Endothelial cell of umbilical vein (primary cell): ENCODE measurements at regions not wholly inside any gene's neighbourhood (a gene's known extent, or its start where the extent isn't known, plus 50 kb on each side); places are given as distances from the start of the nearest gene placed in this dataset.
"Not testable (repeated sequence)": the region's sequence is repeated elsewhere in the genome, so short reads cannot be mapped to it uniquely, and the experiment has no call there.

Source experiments
- BruUV-seq: library from RNA; stranded (reverse); fragments of 400-500 nt; replicated peaks from 2 replicates; lab custom pipeline; 2021; lab: Mats Ljungman, UMichigan
- CTCF ChIA-PET: fragments of 300-600, 350-600 bp; sonication (Branson Sonifier 250); formaldehyde crosslinking; loops from one replicate; lab custom pipeline; 2021; ENCODE audit warnings: antibody characterized with exemption, inconsistent platforms; lab: Charles Lee
- POLR2A ChIA-PET: fragments of 300-600, 350-600 bp; sonication (Branson Sonifier 250); formaldehyde crosslinking; loops from one replicate; lab custom pipeline; 2021; ENCODE audit warnings: antibody characterized with exemption, inconsistent platforms; lab: Charles Lee
- DNase-seq: peaks from one replicate; pipeline ENCODE4 v3.0.0-alpha.2; 2011; ENCODE audit warnings: low read depth, low spot score
- FAIRE-seq: peaks from 2 replicates; lab custom pipeline; 2011; peaks lifted over from hg19 to GRCh38; lab: Jason Lieb, UNC
- H2AFZ ChIP-seq: 2 replicates; pipeline ENCODE4 v1.6.0; 2012; ENCODE audit warnings: low read depth, low read length, control low read depth, inconsistent platforms
- H3K27ac ChIP-seq: 2 replicates; pipeline ENCODE4 v1.5.1; 2011; ENCODE audit warnings: low read depth, mild to moderate bottlenecking, control low read depth, low read length, moderate library complexity; ENCODE audit not compliant: insufficient read depth
- H3K27me3 ChIP-seq, 2 experiments: 2 replicates each; pipeline versions ENCODE4 v1.6.0 to v1.6.1; 2011; ENCODE audit warnings: low read length in 2 of 2, mixed read lengths in 1 of 2; ENCODE audit not compliant: control insufficient read depth in 2 of 2, insufficient read depth in 2 of 2
- H3K36me3 ChIP-seq, 2 experiments: 2 replicates in 1 of 2; 3 replicates in 1 of 2; pipeline ENCODE4 v1.5.1; 2011; ENCODE audit warnings: low read length in 2 of 2, mild to moderate bottlenecking in 1 of 2, moderate library complexity in 1 of 2; ENCODE audit not compliant: control insufficient read depth in 2 of 2, insufficient read depth in 2 of 2; ENCODE audit errors: extremely low read depth in 1 of 2
- H3K4me1 ChIP-seq: 3 replicates; pipeline ENCODE4 v1.5.1; 2011; ENCODE audit warnings: mild to moderate bottlenecking, low read length; ENCODE audit not compliant: control insufficient read depth, insufficient read depth; ENCODE audit errors: extremely low read depth
- H3K4me2 ChIP-seq: 2 replicates; pipeline ENCODE4 v1.6.1; 2011; ENCODE audit warnings: low read length, control low read depth, mixed read lengths; ENCODE audit not compliant: insufficient read depth
- H3K4me3 ChIP-seq, 3 experiments: fragments of 200-600 bp in 1 of 3; sonication (generic), shearing (Covaris generic) in 1 of 3; replicated peaks in 1 of 3; 2 replicates each; pipeline ENCODE4 v1.5.1; 2011 to 2016; ENCODE audit warnings: control low read depth in 3 of 3, low read length in 3 of 3, mild to moderate bottlenecking in 2 of 3, inconsistent platforms in 1 of 3, low read depth in 1 of 3, moderate library complexity in 1 of 3; ENCODE audit not compliant: insufficient read depth in 1 of 3
- H3K79me2 ChIP-seq: 2 replicates; pipeline ENCODE4 v1.6.0; 2012; ENCODE audit warnings: low read length, inconsistent platforms; ENCODE audit not compliant: control insufficient read depth, insufficient read depth
- H3K9ac ChIP-seq: replicated peaks from 2 replicates; pipeline ENCODE3; 2011; ENCODE audit warnings: low read length, control low read depth; ENCODE audit not compliant: insufficient read depth; ENCODE audit errors: extremely low read depth
- H3K9me1 ChIP-seq: replicated peaks from 3 replicates; pipeline ENCODE4 v1.6.0; 2011; ENCODE audit warnings: mild to moderate bottlenecking, low read length; ENCODE audit not compliant: control insufficient read depth, insufficient read depth; ENCODE audit errors: extremely low read depth
- H3K9me3 ChIP-seq: replicated peaks from 2 replicates; pipeline ENCODE4 v1.5.1; 2012; ENCODE audit warnings: low read length, inconsistent platforms; ENCODE audit not compliant: control insufficient read depth, insufficient read depth
- H4K20me1 ChIP-seq: replicated peaks from 2 replicates; pipeline ENCODE3; 2011; ENCODE audit warnings: mild to moderate bottlenecking, low read length; ENCODE audit not compliant: control insufficient read depth, insufficient read depth; ENCODE audit errors: extremely low read depth
- CTCF ChIP-seq, 2 donors: IDR thresholded peaks; 1 replicate in 1 of 2; 2 replicates in 1 of 2; pipeline ENCODE4 v1.5.1; 2011; ENCODE audit warnings: low read length in 2 of 2, mild to moderate bottlenecking in 2 of 2, moderate library complexity in 2 of 2, control low read depth in 1 of 2, inconsistent platforms in 1 of 2, low read depth in 1 of 2; ENCODE audit not compliant: insufficient read depth in 1 of 2; ENCODE audit errors: extremely low read depth in 1 of 2
- EZH2 ChIP-seq: IDR thresholded peaks from 2 replicates; pipeline ENCODE4 v1.6.1; 2012; ENCODE audit warnings: borderline replicate concordance, low read depth, mild to moderate bottlenecking, moderate library complexity, low read length, inconsistent platforms; ENCODE audit not compliant: severe bottlenecking
- FOS ChIP-seq: IDR thresholded peaks from 2 replicates; pipeline ENCODE4 v1.6.1; 2011; ENCODE audit warnings: mild to moderate bottlenecking, low read length, moderate library complexity, borderline replicate concordance; ENCODE audit not compliant: insufficient read depth
- GATA2 ChIP-seq: IDR thresholded peaks from 2 replicates; pipeline ENCODE4 v1.7.0; 2011; ENCODE audit warnings: low read depth, mild to moderate bottlenecking, moderate library complexity, mixed read lengths, low read length; ENCODE audit not compliant: insufficient read length, insufficient read depth
- JUN ChIP-seq: IDR thresholded peaks from 2 replicates; pipeline ENCODE4 v1.6.1; 2011; ENCODE audit warnings: borderline replicate concordance, low read depth; ENCODE audit not compliant: insufficient read length, insufficient read depth
- MYC ChIP-seq: IDR thresholded peaks from one replicate; pipeline ENCODE4 v1.6.1; 2011; ENCODE audit warnings: mild to moderate bottlenecking, low read depth, low read length
- POLR2AphosphoS5 ChIP-seq: IDR thresholded peaks from 2 replicates; pipeline ENCODE4 v1.6.1; 2012; ENCODE audit warnings: low read depth, mild to moderate bottlenecking, control low read depth, low read length, moderate library complexity; ENCODE audit not compliant: insufficient read depth
- dilution Hi-C: fragments of 300-500 bp; cut with MboI; formaldehyde crosslinking; loops from one replicate; pipeline ENCODE4 v1.15.0; 2019; ENCODE audit warnings: low sequenced_read_pairs; ENCODE audit not compliant: extremely low pct_ligation_motif_present
- intact Hi-C: fragments of 100-400 bp; cut with micrococcal nuclease; formaldehyde crosslinking; loops from one replicate; pipeline ENCODE4 v1.10.0; 2022
- TF ChIP-seq, protein P1 (sequence below): IDR thresholded peaks from 2 replicates; pipeline ENCODE4 v1.6.1; 2011; ENCODE audit not compliant: insufficient read depth, insufficient read length

DNA sequence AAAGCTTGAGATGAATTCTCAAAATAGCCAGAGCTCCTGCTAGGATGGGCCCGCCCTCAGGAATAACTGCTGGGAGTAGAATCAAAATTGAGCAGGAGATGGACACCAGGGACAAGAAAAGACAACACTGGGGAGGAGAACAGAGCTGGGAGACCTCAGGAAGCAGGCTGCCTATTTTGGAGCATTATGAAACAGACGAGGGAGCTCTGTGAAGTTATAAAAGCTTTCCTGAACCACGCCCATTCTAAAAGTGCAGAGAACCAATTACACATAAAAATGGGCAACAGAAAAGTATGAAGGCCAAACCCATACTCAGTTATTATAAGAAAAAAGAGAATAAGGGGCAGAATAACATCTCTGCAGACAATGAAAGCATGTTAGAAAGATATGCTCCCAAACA is 213.9 kb upstream of the TRPC7 start:
- Histone ChIP-seq H2AFZ (peak overlapping the region; percentile 44), H3K9ac (no peak overlapping the region), H4K20me1 (no peaks in the 10 kb centered on the region), H3K9me3 (no peaks in the 10 kb centered on the region), H3K9me1 (no peaks in the 10 kb centered on the region), H3K4me3 (no peak overlapping the region), H3K79me2 (no peaks in the 10 kb centered on the region), H3K36me3 (no peaks in the 10 kb centered on the region), H3K27me3 (no peaks in the 10 kb centered on the region), H3K27ac (no peak overlapping the region), H3K4me2 (no peak overlapping the region), H3K4me1 (no peaks in the 10 kb centered on the region)
- no TSS peak for BruUV-seq
- ChIA-PET CTCF (interaction anchor here (1.1 to 1.5 kb wide), 2 partner anchors 77 to 191 kb away, joined by 3 to 4 read pairs; no protein-coding TSS in a partner anchor), POLR2A (no interaction called here)
- dilution Hi-C loops (no loop called here), intact Hi-C loops (no loop called here)
- no peak for DNase-seq
- FAIRE-seq, result no peak
- TF ChIP-seq, protein P1, sequence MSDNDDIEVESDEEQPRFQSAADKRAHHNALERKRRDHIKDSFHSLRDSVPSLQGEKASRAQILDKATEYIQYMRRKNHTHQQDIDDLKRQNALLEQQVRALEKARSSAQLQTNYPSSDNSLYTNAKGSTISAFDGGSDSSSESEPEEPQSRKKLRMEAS, result no peak
- TF ChIP-seq EZH2, result no peak
- TF ChIP-seq GATA2, result no peak
- TF ChIP-seq FOS, result no peak
- TF ChIP-seq CTCF (IDR thresholded peaks at IDR 0.05; ENCODE audit: extremely low read depth in 1 of 2, insufficient read depth in 1 of 2, low read depth in 1 of 2, low read length in 2 of 2), result no peak
- TF ChIP-seq JUN, result no peak
- no peak for TF ChIP-seq MYC
- TF ChIP-seq POLR2AphosphoS5, result no peak

- BruUV-seq, result not testable (repeated sequence)
These were observed 204.5 kb upstream of the TRPC7 start for GRCh38 chr5:136569875-136570274.

GRCh38 chr5:136565457-136565856 is 200.1 kb upstream of the TRPC7 start:
- intact Hi-C loops, dilution Hi-C loops, H3K4me1 ChIP-seq, H3K9ac ChIP-seq, H3K9me1 ChIP-seq, POLR2A ChIA-PET, H3K9me3 ChIP-seq, BruUV-seq, H2AFZ ChIP-seq, H3K4me3 ChIP-seq, H3K36me3 ChIP-seq, H3K27me3 ChIP-seq, H3K27ac ChIP-seq, H3K4me2 ChIP-seq, FAIRE-seq, H4K20me1 ChIP-seq, H3K79me2 ChIP-seq, DNase-seq, CTCF ChIA-PET: not testable (repeated sequence)

More at GRCh38 chr5:136569875-136570274, 204.5 kb upstream of the TRPC7 start:
- H3K9ac ChIP-seq, H3K9me1 ChIP-seq, dilution Hi-C loops, H2AFZ ChIP-seq, H3K4me3 ChIP-seq, H3K79me2 ChIP-seq, DNase-seq, H3K27ac ChIP-seq, CTCF ChIA-PET, H3K4me1 ChIP-seq, H3K9me3 ChIP-seq, H4K20me1 ChIP-seq, H3K36me3 ChIP-seq, H3K27me3 ChIP-seq, H3K4me2 ChIP-seq, FAIRE-seq, POLR2A ChIA-PET, intact Hi-C loops: not testable (repeated sequence)
